HL-60 (cell line): ENCODE measurements at regions not wholly inside any gene's neighbourhood (a gene's known extent, or its start where the extent isn't known, plus 50 kb on each side); places are given as distances from the start of the nearest gene placed in this dataset.
"Not testable (repeated sequence)": the region's sequence is repeated elsewhere in the genome, so short reads cannot be mapped to it uniquely, and the experiment has no call there.

Experiments used
- CTCF ChIP-seq: IDR thresholded peaks from one replicate; pipeline ENCODE4 v1.5.1; 2011; ENCODE audit warnings: low read length, control low read depth, inconsistent platforms; ENCODE audit not compliant: insufficient read depth
- POLR2AphosphoS5 ChIP-seq: IDR thresholded peaks from 2 replicates; pipeline ENCODE4 v1.6.1; 2012; ENCODE audit warnings: low read depth
- REST ChIP-seq: IDR thresholded peaks from 2 replicates; pipeline ENCODE4 v1.6.1; 2012; ENCODE audit warnings: low read depth; ENCODE audit not compliant: insufficient replicate concordance

GRCh38 chr12:105602312-105602711 is 271.8 kb downstream of the C12orf75 start:
- not testable (repeated sequence) for TF ChIP-seq CTCF, POLR2AphosphoS5, REST
